PC-3 (cell line): ENCODE measurements at regions not wholly inside any gene's neighbourhood (a gene's known extent, or its start where the extent isn't known, plus 50 kb on each side); places are given as distances from the start of the nearest gene placed in this dataset.

Experiments used
- EZH2phosphoT487 ChIP-seq: fragments of 300-600 bp; sonication (generic); IDR thresholded peaks from 2 replicates; pipeline ENCODE4 v1.6.1; 2018; ENCODE audit warnings: mild to moderate bottlenecking, antibody characterized with exemption, low read length, borderline replicate concordance
- TF ChIP-seq, protein P1 (sequence below): fragments of 300-600 bp; sonication (generic); conservative IDR thresholded peaks from 2 replicates; pipeline ENCODE4 v1.5.1; 2017; ENCODE audit warnings: antibody characterized with exemption, low read depth, mild to moderate bottlenecking, low read length

DNA sequence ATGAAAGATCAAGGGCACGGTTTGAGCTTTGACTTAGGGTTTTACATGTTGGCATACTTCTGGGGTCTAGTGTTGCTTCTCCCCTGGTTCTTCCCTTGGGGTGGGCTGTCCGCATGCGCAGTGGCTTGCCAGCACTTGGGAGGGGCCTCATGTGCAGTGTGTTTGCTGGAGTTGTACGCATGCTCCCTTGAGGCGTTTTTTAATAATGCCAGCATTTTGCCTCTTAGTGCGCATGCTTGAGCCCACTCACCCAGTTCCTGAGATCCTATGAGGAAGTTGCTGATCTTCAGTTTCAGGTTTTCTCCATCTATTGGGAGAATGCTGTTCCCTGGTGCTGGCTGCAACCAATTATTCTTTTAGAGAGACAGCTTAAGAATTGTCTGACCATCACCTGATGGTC, 113.4 kb upstream of the GPR141 start:
- TF ChIP-seq, protein P1, sequence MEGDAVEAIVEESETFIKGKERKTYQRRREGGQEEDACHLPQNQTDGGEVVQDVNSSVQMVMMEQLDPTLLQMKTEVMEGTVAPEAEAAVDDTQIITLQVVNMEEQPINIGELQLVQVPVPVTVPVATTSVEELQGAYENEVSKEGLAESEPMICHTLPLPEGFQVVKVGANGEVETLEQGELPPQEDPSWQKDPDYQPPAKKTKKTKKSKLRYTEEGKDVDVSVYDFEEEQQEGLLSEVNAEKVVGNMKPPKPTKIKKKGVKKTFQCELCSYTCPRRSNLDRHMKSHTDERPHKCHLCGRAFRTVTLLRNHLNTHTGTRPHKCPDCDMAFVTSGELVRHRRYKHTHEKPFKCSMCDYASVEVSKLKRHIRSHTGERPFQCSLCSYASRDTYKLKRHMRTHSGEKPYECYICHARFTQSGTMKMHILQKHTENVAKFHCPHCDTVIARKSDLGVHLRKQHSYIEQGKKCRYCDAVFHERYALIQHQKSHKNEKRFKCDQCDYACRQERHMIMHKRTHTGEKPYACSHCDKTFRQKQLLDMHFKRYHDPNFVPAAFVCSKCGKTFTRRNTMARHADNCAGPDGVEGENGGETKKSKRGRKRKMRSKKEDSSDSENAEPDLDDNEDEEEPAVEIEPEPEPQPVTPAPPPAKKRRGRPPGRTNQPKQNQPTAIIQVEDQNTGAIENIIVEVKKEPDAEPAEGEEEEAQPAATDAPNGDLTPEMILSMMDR = no peak
- no peak for TF ChIP-seq EZH2phosphoT487
